HepG2 (cell line): ENCODE measurements at regions not wholly inside any gene's neighbourhood (a gene's known extent, or its start where the extent isn't known, plus 50 kb on each side); places are given as distances from the start of the nearest gene placed in this dataset.

Experiments
- ARID2 ChIP-seq: sonication (generic); formaldehyde crosslinking; IDR thresholded peaks from 2 replicates; pipeline ENCODE4 v1.8.1; 2022; ENCODE audit warnings: mild to moderate bottlenecking, missing genetic modification reagents, borderline replicate concordance
- ATF6 ChIP-seq: sonication (generic); formaldehyde crosslinking; conservative IDR thresholded peaks from 2 replicates; pipeline ENCODE4 v1.4.0; 2020; ENCODE audit warnings: missing genetic modification reagents
- CEBPB ChIP-seq: IDR thresholded peaks from 2 replicates; pipeline ENCODE4 v1.6.1; 2011; ENCODE audit warnings: low read depth, low read length, improper control_type of control experiment, borderline replicate concordance
- DR1 ChIP-seq: sonication (generic); formaldehyde crosslinking; IDR thresholded peaks from 2 replicates; pipeline ENCODE4 v1.8.0; 2021; ENCODE audit warnings: mild to moderate bottlenecking, missing genetic modification reagents, inconsistent platforms
- ELF4 ChIP-seq: sonication (generic); formaldehyde crosslinking; IDR thresholded peaks from 2 replicates; pipeline ENCODE4 v1.5.0; 2020; ENCODE audit warnings: missing genetic modification reagents, mild to moderate bottlenecking, moderate library complexity, borderline replicate concordance
- FUBP1 ChIP-seq: sonication (generic); formaldehyde crosslinking; IDR thresholded peaks from 2 replicates; pipeline ENCODE4 v1.5.1; 2020; ENCODE audit warnings: missing genetic modification reagents, mild to moderate bottlenecking, borderline replicate concordance
- GABPA ChIP-seq, 2 experiments: IDR thresholded peaks; 2 replicates each; pipeline ENCODE4 v1.6.1; 2011 to 2016; ENCODE audit warnings: low read depth in 2 of 2, low read length in 1 of 2, missing biosample characterization in 1 of 2, missing genetic modification characterization in 1 of 2
- HMGA1 ChIP-seq: sonication (generic); formaldehyde crosslinking; conservative IDR thresholded peaks from 2 replicates; pipeline ENCODE4 v1.4.0; 2020; ENCODE audit warnings: missing genetic modification reagents
- MED13 ChIP-seq: sonication (generic); formaldehyde crosslinking; IDR thresholded peaks from 2 replicates; pipeline ENCODE4 v1.5.0; 2020; ENCODE audit warnings: missing genetic modification reagents
- MYC ChIP-seq: sonication (generic); formaldehyde crosslinking; IDR thresholded peaks from 2 replicates; pipeline ENCODE4 v1.9.0; 2021; ENCODE audit warnings: missing genetic modification reagents, borderline replicate concordance
- SP2 ChIP-seq: sonication (generic); formaldehyde crosslinking; IDR thresholded peaks from 2 replicates; pipeline ENCODE4 v1.5.1; 2020; ENCODE audit warnings: mild to moderate bottlenecking, missing genetic modification reagents
- SRF ChIP-seq: IDR thresholded peaks from 2 replicates; pipeline ENCODE4 v1.6.1; 2011; ENCODE audit warnings: mild to moderate bottlenecking, low read depth, low read length, moderate library complexity
- TAF15 ChIP-seq: fragments of 200-400 bp; formaldehyde crosslinking; IDR thresholded peaks from one replicate; pipeline ENCODE4 v1.6.1; 2018; ENCODE audit warnings: mild to moderate bottlenecking, low read depth, low read length; ENCODE audit not compliant: poor library complexity, severe bottlenecking
- U2AF1 ChIP-seq: fragments of 200-400 bp; formaldehyde crosslinking; optimal IDR thresholded peaks from 2 replicates; pipeline ENCODE3; 2017; ENCODE audit warnings: mild to moderate bottlenecking, low read depth, low read length
- ZFP90 ChIP-seq: sonication (generic); formaldehyde crosslinking; IDR thresholded peaks from 2 replicates; pipeline ENCODE4 v1.8.0; 2022; ENCODE audit warnings: missing genetic modification reagents, mild to moderate bottlenecking, inconsistent platforms, borderline replicate concordance
- ZFX ChIP-seq: sonication (generic); formaldehyde crosslinking; IDR thresholded peaks from 2 replicates; pipeline ENCODE4 v1.4.0; 2020; ENCODE audit warnings: mild to moderate bottlenecking, low read depth, missing genetic modification reagents, moderate library complexity
- ZHX1 ChIP-seq: sonication (generic); formaldehyde crosslinking; IDR thresholded peaks from 2 replicates; pipeline ENCODE4 v1.8.1; 2022; ENCODE audit warnings: low read depth, mild to moderate bottlenecking, missing genetic modification reagents
- ZNF562 ChIP-seq: sonication (generic); formaldehyde crosslinking; IDR thresholded peaks from 2 replicates; pipeline ENCODE4 v1.8.0; 2022; ENCODE audit warnings: missing genetic modification reagents, borderline replicate concordance
- ZNF703 ChIP-seq: sonication (generic); formaldehyde crosslinking; IDR thresholded peaks from 2 replicates; pipeline ENCODE4 v1.5.1; 2020; ENCODE audit warnings: missing genetic modification reagents, mild to moderate bottlenecking, moderate library complexity, borderline replicate concordance
- ZNF713 ChIP-seq: sonication (generic); formaldehyde crosslinking; IDR thresholded peaks from 2 replicates; pipeline ENCODE4 v1.4.0; 2020; ENCODE audit warnings: mild to moderate bottlenecking, missing genetic modification reagents
- ZNF777 ChIP-seq: sonication (generic); formaldehyde crosslinking; IDR thresholded peaks from 2 replicates; pipeline ENCODE4 v1.4.0; 2020; ENCODE audit warnings: missing genetic modification reagents

GRCh38 chr14:23694949-23695663 lies 58.9 kb downstream of the DHRS2 start (continued):
- TF ChIP-seq FUBP1 (CRISPR knock-in tag), result no peak
- TF ChIP-seq SRF, result no peak
- no peak for TF ChIP-seq ZNF713
- no peak for TF ChIP-seq U2AF1
- TF ChIP-seq MED13 (CRISPR knock-in tag), result no peak
- TF ChIP-seq TAF15, result no peak
- TF ChIP-seq SP2 (CRISPR knock-in tag), result no peak
- no peak for TF ChIP-seq ZHX1 (CRISPR knock-in tag)
- TF ChIP-seq DR1, result no peak
- TF ChIP-seq ARID2, result no peak
- no peak for TF ChIP-seq ZNF703
- TF ChIP-seq ZFP90 (CRISPR knock-in tag), result no peak
- no peak for TF ChIP-seq ZNF562 (CRISPR knock-in tag)
- TF ChIP-seq CEBPB, result no peak
- no peak for TF ChIP-seq HMGA1 (CRISPR knock-in tag)
- no peak for TF ChIP-seq ATF6 (CRISPR knock-in tag)
- no peak for TF ChIP-seq ELF4 (CRISPR knock-in tag)
- no peak for TF ChIP-seq MYC (CRISPR knock-in tag)
- TF ChIP-seq GABPA (IDR thresholded peaks at IDR 0.05; ENCODE audit: low read depth, low read length), result no peak
- TF ChIP-seq GABPA (CRISPR knock-in tag; IDR thresholded peaks at IDR 0.05; ENCODE audit: low read depth), result no peak
- TF ChIP-seq ZNF777 (CRISPR knock-in tag), result no peak
- no peak for TF ChIP-seq ZFX (CRISPR knock-in tag)
